SK-N-SH treated with all-trans-retinoic acid at 6 μM for 48 hours (cell line): ENCODE measurements at regions not wholly inside any gene's neighbourhood (a gene's known extent, or its start where the extent isn't known, plus 50 kb on each side); places are given as distances from the start of the nearest gene placed in this dataset.

Source experiments
- ATAC-seq: fragments of 200-7000 bp; cut with Tn5 transposase; 3 replicates; pipeline ENCODE4 v1.9.1; 2020; ENCODE audit warnings: mild to moderate bottlenecking, moderate library complexity
- ARNTL ChIP-seq: fragments of 450-650 bp; formaldehyde crosslinking; IDR thresholded peaks from 2 replicates; pipeline ENCODE4 v1.5.0; 2020; ENCODE audit warnings: low read depth, mild to moderate bottlenecking, moderate library complexity, borderline replicate concordance
- BACH2 ChIP-seq: fragments of 250-450 bp; sonication (Bioruptor Pico); IDR thresholded peaks from 2 replicates; pipeline ENCODE4 v1.9.0; 2021; ENCODE audit warnings: mild to moderate bottlenecking, borderline replicate concordance
- CREB5 ChIP-seq: fragments of 250-450 bp; sonication (Bioruptor Pico); IDR thresholded peaks from 2 replicates; pipeline ENCODE4 v1.5.1; 2020; ENCODE audit warnings: low read depth, mild to moderate bottlenecking, moderate library complexity
- CSDC2 ChIP-seq: fragments of 250-450 bp; sonication (Bioruptor Pico); IDR thresholded peaks from 2 replicates; pipeline ENCODE4 v1.5.0; 2020; ENCODE audit warnings: mild to moderate bottlenecking, moderate library complexity
- CSRNP3 ChIP-seq: fragments of 250-450 bp; sonication (Bioruptor Pico); IDR thresholded peaks from 2 replicates; pipeline ENCODE4 v1.5.1; 2021; ENCODE audit warnings: mild to moderate bottlenecking, moderate library complexity
- ESRRG ChIP-seq: fragments of 250-450 bp; sonication (Bioruptor Pico); IDR thresholded peaks from 2 replicates; pipeline ENCODE4 v1.6.1; 2021; ENCODE audit warnings: mild to moderate bottlenecking
- GLIS3 ChIP-seq: fragments of 250-450 bp; sonication (Bioruptor Pico); IDR thresholded peaks from 2 replicates; pipeline ENCODE4 v1.5.0; 2020; ENCODE audit warnings: mild to moderate bottlenecking, moderate library complexity
- POU6F1 ChIP-seq: fragments of 250-450 bp; sonication (Bioruptor Pico); IDR thresholded peaks from 2 replicates; pipeline ENCODE4 v1.8.0; 2021; ENCODE audit warnings: low read depth, mild to moderate bottlenecking, moderate library complexity, borderline replicate concordance
- PPARA ChIP-seq: fragments of 250-450 bp; sonication (Bioruptor Pico); IDR thresholded peaks from 2 replicates; pipeline ENCODE4 v1.5.0; 2020; ENCODE audit warnings: mild to moderate bottlenecking, borderline replicate concordance
- RARB ChIP-seq: fragments of 250-450 bp; sonication (Bioruptor Pico); IDR thresholded peaks from 2 replicates; pipeline ENCODE4 v1.8.0; 2021; ENCODE audit warnings: mild to moderate bottlenecking, moderate library complexity
- SNAI2 ChIP-seq: fragments of 250-450 bp; sonication (Bioruptor Pico); IDR thresholded peaks from 2 replicates; pipeline ENCODE4 v1.5.0; 2020; ENCODE audit warnings: mild to moderate bottlenecking, moderate library complexity
- TOX ChIP-seq: fragments of 250-450 bp; sonication (Bioruptor Pico); IDR thresholded peaks from 2 replicates; pipeline ENCODE4 v1.8.0; 2021; ENCODE audit warnings: mild to moderate bottlenecking, moderate library complexity, borderline replicate concordance
- TSHZ2 ChIP-seq: fragments of 250-450 bp; sonication (Bioruptor Pico); IDR thresholded peaks from 2 replicates; pipeline ENCODE4 v1.5.0; 2020; ENCODE audit warnings: mild to moderate bottlenecking, moderate library complexity
- ZC3H10 ChIP-seq: fragments of 250-450 bp; sonication (Bioruptor Pico); IDR thresholded peaks from 2 replicates; pipeline ENCODE4 v1.5.1; 2021; ENCODE audit warnings: mild to moderate bottlenecking, moderate library complexity
- ZFP3 ChIP-seq: fragments of 250-450 bp; sonication (Bioruptor Pico); IDR thresholded peaks from 2 replicates; pipeline ENCODE4 v1.5.0; 2020; ENCODE audit warnings: mild to moderate bottlenecking, moderate library complexity
- ZNF565 ChIP-seq: fragments of 450-650 bp; formaldehyde crosslinking; conservative IDR thresholded peaks from 2 replicates; pipeline ENCODE4 v1.5.0; 2020; ENCODE audit warnings: low read depth, mild to moderate bottlenecking, moderate library complexity

- TF ChIP-seq PPARA = no peak
- TF ChIP-seq ZFP3 (CRISPR knock-in tag) = no peak
- no peak for TF ChIP-seq RARB
- TF ChIP-seq CSDC2 = no peak
- no peak for TF ChIP-seq TSHZ2 (CRISPR knock-in tag)
- TF ChIP-seq ZC3H10 (CRISPR knock-in tag) = no peak
- TF ChIP-seq TOX (CRISPR knock-in tag) = no peak
- ATAC-seq = no peak
Observed at GRCh38 chr7:142567201-142568075, 181.8 kb upstream of the PRSS1 start.

GRCh38 chr7:142566271-142566670, 183.0 kb upstream of the PRSS1 start:
- no peak for TF ChIP-seq ESRRG (CRISPR knock-in tag)
- TF ChIP-seq ARNTL (CRISPR knock-in tag) = no peak
- TF ChIP-seq POU6F1 (CRISPR knock-in tag) = no peak
- TF ChIP-seq SNAI2 (CRISPR knock-in tag) = no peak
- TF ChIP-seq BACH2 = no peak
- ATAC-seq = no peak

- ATAC-seq = peak; percentile 18; the same call in 2 of the 3 replicates
Observed at GRCh38 chr7:142564125-142564524, 185.1 kb upstream of the PRSS1 start.

GRCh38 chr7:142563470-142563869, 185.8 kb upstream of the PRSS1 start:
- no peak for TF ChIP-seq ESRRG (CRISPR knock-in tag)
- TF ChIP-seq POU6F1 (CRISPR knock-in tag) = no peak
- no peak for TF ChIP-seq CREB5 (CRISPR knock-in tag)
- TF ChIP-seq ZC3H10 (CRISPR knock-in tag) = no peak
- TF ChIP-seq SNAI2 (CRISPR knock-in tag) = no peak
- no peak for TF ChIP-seq RARB
- no peak for TF ChIP-seq GLIS3 (CRISPR knock-in tag)
- no peak for TF ChIP-seq ZNF565
- TF ChIP-seq BACH2 = no peak
- TF ChIP-seq CSRNP3 = no peak
- TF ChIP-seq PPARA = no peak
- TF ChIP-seq TOX (CRISPR knock-in tag) = no peak
- TF ChIP-seq ARNTL (CRISPR knock-in tag) = no peak
- no peak for TF ChIP-seq TSHZ2 (CRISPR knock-in tag)
- TF ChIP-seq, all 23 proteins: peak for 0
- ATAC-seq = peak; percentile 73
